RPMI7951 (cell line): ENCODE measurements at regions not wholly inside any gene's neighbourhood (a gene's known extent, or its start where the extent isn't known, plus 50 kb on each side); places are given as distances from the start of the nearest gene placed in this dataset.
A peak's percentile ranks its signal among the peaks of the same experiment; 100 is the strongest.

ENCODE experiments used
- DNase-seq: peaks from one replicate; pipeline ENCODE4 v3.0.0-alpha.2; 2012; ENCODE audit warnings: low read depth

- no peak for DNase-seq
These were observed 112.0 kb upstream of the KCNN2 start for GRCh38 chr5:114249823-114250222.

GRCh38 chr5:114250536-114250935 lies 111.3 kb upstream of the KCNN2 start:
- no peak for DNase-seq

- DNase-seq: no peak
These were observed 109.6 kb upstream of the KCNN2 start for GRCh38 chr5:114252226-114252625.

- DNase-seq: no peak
These were observed 106.6 kb upstream of the KCNN2 start for GRCh38 chr5:114255260-114255659.

GRCh38 chr5:114261989-114262388 lies 99.9 kb upstream of the KCNN2 start:
- DNase-seq: no peak

- no peak for DNase-seq
These were observed 96.3 kb upstream of the KCNN2 start for GRCh38 chr5:114265432-114266060.

- no peak for DNase-seq
These were observed 95.5 kb upstream of the KCNN2 start for GRCh38 chr5:114266374-114266773.

- no peak for DNase-seq
These were observed 65.7 kb upstream of the KCNN2 start for GRCh38 chr5:114296191-114296590.

GRCh38 chr5:114297915-114298314 lies 64.0 kb upstream of the KCNN2 start:
- DNase-seq: no peak

- peak; percentile 14 for DNase-seq
These were observed 56.3 kb upstream of the KCNN2 start for GRCh38 chr5:114305402-114306207.

GRCh38 chr5:114308017-114308416 lies 53.9 kb upstream of the KCNN2 start:
- DNase-seq: no peak

GRCh38 chr5:114308508-114308907 lies 53.4 kb upstream of the KCNN2 start:
- no peak for DNase-seq

- DNase-seq: no peak
These were observed 51.2 kb upstream of the KCNN2 start for GRCh38 chr5:114310666-114311065.

- no peak for DNase-seq
These were observed 50.6 kb upstream of the KCNN2 start for GRCh38 chr5:114311281-114311680.

- DNase-seq: no peak
These were observed 49.9 kb upstream of the KCNN2 start for GRCh38 chr5:114311968-114312367.
